Activated CD4-positive, alpha-beta memory T cell treated with anti-CD3 and anti-CD28 coated beads for 36 hours (primary cell): ENCODE measurements at regions not wholly inside any gene's neighbourhood (a gene's known extent, or its start where the extent isn't known, plus 50 kb on each side); places are given as distances from the start of the nearest gene placed in this dataset.

Experiments
- CTCF ChIA-PET: fragments of 350-600 bp; sonication (Branson Sonifier 250); formaldehyde crosslinking; loops from one replicate; lab custom pipeline; 2021; ENCODE audit warnings: antibody characterized with exemption, inconsistent platforms; lab: Charles Lee
- POLR2A ChIA-PET: fragments of 350-600 bp; sonication (Branson Sonifier 250); formaldehyde crosslinking; loops from one replicate; lab custom pipeline; 2021; ENCODE audit warnings: antibody characterized with exemption; lab: Charles Lee
- DNase-seq: peaks from one replicate; pipeline ENCODE4 v3.0.0-alpha.2; 2020
- H3K27ac Mint-ChIP-seq: one replicate; pipeline ENCODE4 v1.8.0; 2021; ENCODE audit warnings: mixed read lengths
- H3K27me3 Mint-ChIP-seq: one replicate; pipeline ENCODE4 v1.8.0; 2021; ENCODE audit warnings: mixed read lengths
- H3K36me3 Mint-ChIP-seq: one replicate; pipeline ENCODE4 v1.8.0; 2021; ENCODE audit warnings: mixed read lengths
- H3K4me1 Mint-ChIP-seq: one replicate; pipeline ENCODE4 v1.8.0; 2021; ENCODE audit warnings: low read depth, mixed read lengths
- H3K4me3 Mint-ChIP-seq: one replicate; pipeline ENCODE4 v1.8.0; 2021; ENCODE audit warnings: mild to moderate bottlenecking, mixed read lengths
- H3K9me3 Mint-ChIP-seq: one replicate; pipeline ENCODE4 v1.8.0; 2021; ENCODE audit warnings: mixed read lengths
- intact Hi-C: fragments of 100-400 bp; cut with micrococcal nuclease; formaldehyde crosslinking; loops from one replicate; pipeline ENCODE4 v1.15.1; 2023

- POLR2A ChIA-PET: no interaction called here
- Mint-ChIP-seq H3K9me3 (no peaks in the 10 kb centered on the region), H3K4me1 (no peaks in the 10 kb centered on the region), H3K27ac (no peak overlapping the region), H3K36me3 (no peaks in the 10 kb centered on the region), H3K27me3 (no peaks in the 10 kb centered on the region), H3K4me3 (no peak overlapping the region)
- no peak for DNase-seq
- CTCF ChIA-PET: no interaction called here
- intact Hi-C loops: no loop called here
Observed at GRCh38 chr6:163647624-163648023, 233.1 kb downstream of the QKI start.

GRCh38 chr6:163646866-163647265, 232.3 kb downstream of the QKI start:
- no peaks in the 10 kb centered on the region for H3K4me1 Mint-ChIP-seq
- intact Hi-C loops: no loop called here
- POLR2A ChIA-PET: no interaction called here
- DNase-seq: no peak
- H3K9me3 Mint-ChIP-seq: no peaks in the 10 kb centered on the region
- H3K4me3 Mint-ChIP-seq: no peak overlapping the region
- H3K36me3 Mint-ChIP-seq: no peaks in the 10 kb centered on the region
- CTCF ChIA-PET: no interaction called here
- no peak overlapping the region for H3K27ac Mint-ChIP-seq
- no peaks in the 10 kb centered on the region for H3K27me3 Mint-ChIP-seq

- ChIA-PET CTCF (no interaction called here), POLR2A (no interaction called here)
- Mint-ChIP-seq H3K4me3 (no peak overlapping the region), H3K36me3 (no peaks in the 10 kb centered on the region), H3K4me1 (no peaks in the 10 kb centered on the region), H3K27me3 (no peaks in the 10 kb centered on the region), H3K27ac (no peak overlapping the region), H3K9me3 (no peaks in the 10 kb centered on the region)
- DNase-seq: no peak
- intact Hi-C loops: no loop called here
Observed at GRCh38 chr6:163646133-163646532, 231.6 kb downstream of the QKI start.

- no peak overlapping the region for H3K27ac Mint-ChIP-seq
- no peaks in the 10 kb centered on the region for H3K4me1 Mint-ChIP-seq
- DNase-seq: no peak
- H3K36me3 Mint-ChIP-seq: no peaks in the 10 kb centered on the region
- ChIA-PET POLR2A (no interaction called here), CTCF (no interaction called here)
- no peaks in the 10 kb centered on the region for H3K9me3 Mint-ChIP-seq
- no peaks in the 10 kb centered on the region for H3K27me3 Mint-ChIP-seq
- intact Hi-C loops: no loop called here
- no peak overlapping the region for H3K4me3 Mint-ChIP-seq
Observed at GRCh38 chr6:163645560-163645959, 231.0 kb downstream of the QKI start.

GRCh38 chr6:163643866-163644265, 229.3 kb downstream of the QKI start:
- no peaks in the 10 kb centered on the region for H3K36me3 Mint-ChIP-seq
- H3K9me3 Mint-ChIP-seq: no peaks in the 10 kb centered on the region
- ChIA-PET POLR2A (no interaction called here), CTCF (no interaction called here)
- no peak overlapping the region for H3K4me3 Mint-ChIP-seq
- H3K27ac Mint-ChIP-seq: no peak overlapping the region
- intact Hi-C loops: no loop called here
- H3K4me1 Mint-ChIP-seq: no peaks in the 10 kb centered on the region
- no peaks in the 10 kb centered on the region for H3K27me3 Mint-ChIP-seq
- no peak for DNase-seq

- ChIA-PET CTCF (no interaction called here), POLR2A (no interaction called here)
- no peaks in the 10 kb centered on the region for H3K9me3 Mint-ChIP-seq
- no peak overlapping the region for H3K27ac Mint-ChIP-seq
- intact Hi-C loops: no loop called here
- H3K4me3 Mint-ChIP-seq: no peak overlapping the region
- DNase-seq: no peak
- H3K27me3 Mint-ChIP-seq: no peaks in the 10 kb centered on the region
- H3K4me1 Mint-ChIP-seq: no peaks in the 10 kb centered on the region
- H3K36me3 Mint-ChIP-seq: no peaks in the 10 kb centered on the region
Observed at GRCh38 chr6:163641706-163642105, 227.2 kb downstream of the QKI start.

GRCh38 chr6:163640641-163641040, 226.1 kb downstream of the QKI start:
- no peaks in the 10 kb centered on the region for H3K4me1 Mint-ChIP-seq
- H3K27ac Mint-ChIP-seq: no peak overlapping the region
- DNase-seq: no peak
- no peaks in the 10 kb centered on the region for H3K27me3 Mint-ChIP-seq
- ChIA-PET CTCF (no interaction called here), POLR2A (no interaction called here)
- H3K4me3 Mint-ChIP-seq: no peak overlapping the region
- H3K36me3 Mint-ChIP-seq: no peaks in the 10 kb centered on the region
- H3K9me3 Mint-ChIP-seq: no peaks in the 10 kb centered on the region
- intact Hi-C loops: no loop called here

GRCh38 chr6:163637524-163637923, 223.0 kb downstream of the QKI start:
- H3K36me3 Mint-ChIP-seq: no peaks in the 10 kb centered on the region
- no peaks in the 10 kb centered on the region for H3K9me3 Mint-ChIP-seq
- H3K4me3 Mint-ChIP-seq: no peak overlapping the region
- no peak for DNase-seq
- CTCF ChIA-PET: no interaction called here
- intact Hi-C loops: no loop called here
- H3K27ac Mint-ChIP-seq: no peak overlapping the region
- H3K4me1 Mint-ChIP-seq: no peaks in the 10 kb centered on the region
- POLR2A ChIA-PET: no interaction called here
- peaks cover 5% of the 10 kb centered on the region for H3K27me3 Mint-ChIP-seq

GRCh38 chr6:163635731-163636364, 221.3 kb downstream of the QKI start:
- H3K36me3 Mint-ChIP-seq: no peaks in the 10 kb centered on the region
- ChIA-PET POLR2A (no interaction called here), CTCF (no interaction called here)
- no peak overlapping the region for H3K4me3 Mint-ChIP-seq
- intact Hi-C loops: no loop called here
- no peak overlapping the region for H3K27ac Mint-ChIP-seq
- H3K4me1 Mint-ChIP-seq: no peaks in the 10 kb centered on the region
- H3K27me3 Mint-ChIP-seq: peaks cover 10% of the 10 kb centered on the region
- DNase-seq: no peak
- no peaks in the 10 kb centered on the region for H3K9me3 Mint-ChIP-seq

GRCh38 chr6:163635315-163635714, 220.8 kb downstream of the QKI start:
- H3K27me3 Mint-ChIP-seq: peaks cover 10% of the 10 kb centered on the region
- no peaks in the 10 kb centered on the region for H3K36me3 Mint-ChIP-seq
- intact Hi-C loops: no loop called here
- no peaks in the 10 kb centered on the region for H3K4me1 Mint-ChIP-seq
- ChIA-PET CTCF (no interaction called here), POLR2A (no interaction called here)
- H3K27ac Mint-ChIP-seq: no peak overlapping the region
- no peak for DNase-seq
- no peaks in the 10 kb centered on the region for H3K9me3 Mint-ChIP-seq
- no peak overlapping the region for H3K4me3 Mint-ChIP-seq

GRCh38 chr6:163634211-163635171, 220.0 kb downstream of the QKI start:
- Mint-ChIP-seq H3K4me1 (no peaks in the 10 kb centered on the region), H3K9me3 (no peaks in the 10 kb centered on the region)
- CTCF ChIA-PET: no interaction called here

GRCh38 chr6:163630991-163631390, 216.5 kb downstream of the QKI start:
- ChIA-PET POLR2A (no interaction called here), CTCF (no interaction called here)
- no peak overlapping the region for H3K4me3 Mint-ChIP-seq
- no peaks in the 10 kb centered on the region for H3K4me1 Mint-ChIP-seq
- peaks cover 10% of the 10 kb centered on the region for H3K27me3 Mint-ChIP-seq
- no peak for DNase-seq
- H3K27ac Mint-ChIP-seq: no peak overlapping the region
- H3K36me3 Mint-ChIP-seq: no peaks in the 10 kb centered on the region
- H3K9me3 Mint-ChIP-seq: no peaks in the 10 kb centered on the region
- intact Hi-C loops: no loop called here

More at GRCh38 chr6:163634211-163635171, 220.0 kb downstream of the QKI start:
- intact Hi-C loops: no loop called here
- H3K27ac Mint-ChIP-seq: no peak overlapping the region
- peaks cover 10% of the 10 kb centered on the region for H3K27me3 Mint-ChIP-seq
- POLR2A ChIA-PET: no interaction called here
- no peaks in the 10 kb centered on the region for H3K36me3 Mint-ChIP-seq
- no peak for DNase-seq
- H3K4me3 Mint-ChIP-seq: no peak overlapping the region

GRCh38 chr6:163630572-163630971, 216.1 kb downstream of the QKI start:
- ChIA-PET POLR2A (no interaction called here), CTCF (no interaction called here)
- no peak for DNase-seq
- peaks cover 10% of the 10 kb centered on the region for H3K27me3 Mint-ChIP-seq
- no peaks in the 10 kb centered on the region for H3K36me3 Mint-ChIP-seq
- no peaks in the 10 kb centered on the region for H3K4me1 Mint-ChIP-seq
- no peak overlapping the region for H3K4me3 Mint-ChIP-seq
- H3K9me3 Mint-ChIP-seq: no peaks in the 10 kb centered on the region
- intact Hi-C loops: no loop called here
- H3K27ac Mint-ChIP-seq: no peak overlapping the region
